ENCODE measurements at regions not wholly inside any gene's neighbourhood (a gene's known extent, or its start where the extent isn't known, plus 50 kb on each side); places are given as distances from the start of the nearest gene placed in this dataset.

DNA sequence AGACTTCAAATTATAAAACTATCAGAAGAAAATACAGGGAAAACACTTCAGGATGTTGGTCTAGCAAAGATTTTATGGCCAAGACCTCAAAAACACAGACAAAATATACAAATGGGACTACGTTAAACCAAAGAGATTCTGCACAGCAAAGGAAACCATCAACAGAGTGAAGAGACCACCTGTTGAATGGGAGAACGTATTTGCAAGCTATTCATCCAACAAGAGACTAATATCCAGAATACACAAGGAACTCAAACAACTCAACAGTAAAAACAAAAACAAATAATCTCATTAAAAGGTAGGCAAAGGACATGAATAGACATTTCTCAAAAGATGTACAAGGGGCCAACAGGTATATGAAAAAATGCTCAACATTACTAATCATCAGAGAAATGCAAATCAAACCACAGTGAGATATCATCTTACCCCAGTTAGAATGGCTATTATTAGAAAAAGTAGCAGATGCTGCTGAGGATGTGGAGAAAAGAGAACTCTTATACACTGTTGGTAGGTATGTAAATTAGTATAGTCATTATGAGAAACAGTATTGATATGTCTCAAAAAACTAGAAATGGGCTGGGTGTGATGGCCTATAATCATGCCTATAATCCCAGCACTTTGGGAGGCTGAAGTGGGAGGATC, 112.6 kb downstream of the LRIG2 start:
- H3K27ac Mint-ChIP-seq = no peak overlapping the region
- no peaks in the 10 kb centered on the region for H3K36me3 Mint-ChIP-seq (ENCODE audit: low read depth)
- H3K27me3 Mint-ChIP-seq = peaks cover 18% of the 10 kb centered on the region
- peak; percentile 59 for ATAC-seq (replicated peaks)
- H3K4me1 Mint-ChIP-seq = no peaks in the 10 kb centered on the region
- no peaks in the 10 kb centered on the region for H3K9me3 Mint-ChIP-seq
- H3K4me3 Mint-ChIP-seq = no peak overlapping the region

DNA sequence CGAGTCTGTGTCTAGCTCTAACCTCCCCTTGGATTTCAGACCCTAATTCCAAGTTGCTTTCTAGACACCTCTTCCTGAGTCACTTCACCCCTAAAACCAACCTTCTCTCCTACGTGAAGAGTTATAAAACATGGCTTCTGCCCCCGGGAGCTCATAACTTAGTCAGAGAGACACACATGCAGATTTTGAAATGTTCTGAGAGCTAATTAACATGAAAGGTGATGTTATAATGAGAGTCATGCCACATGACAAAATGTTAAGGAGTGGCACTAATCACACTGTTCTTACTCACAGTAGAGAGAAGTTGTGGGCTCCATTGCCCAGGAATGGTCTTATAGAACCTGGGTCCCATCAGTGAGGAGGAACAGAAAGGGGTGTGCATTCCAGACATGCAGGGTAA, 117.1 kb downstream of the LRIG2 start:
- Mint-ChIP-seq H3K9me3 (peaks cover 11% of the 10 kb centered on the region), H3K27ac (no peak overlapping the region), H3K4me3 (no peak overlapping the region), H3K4me1 (no peaks in the 10 kb centered on the region), H3K27me3 (peaks cover 21% of the 10 kb centered on the region), H3K36me3 (ENCODE audit: low read depth) (no peaks in the 10 kb centered on the region)
- no peak for ATAC-seq (replicated peaks)

DNA sequence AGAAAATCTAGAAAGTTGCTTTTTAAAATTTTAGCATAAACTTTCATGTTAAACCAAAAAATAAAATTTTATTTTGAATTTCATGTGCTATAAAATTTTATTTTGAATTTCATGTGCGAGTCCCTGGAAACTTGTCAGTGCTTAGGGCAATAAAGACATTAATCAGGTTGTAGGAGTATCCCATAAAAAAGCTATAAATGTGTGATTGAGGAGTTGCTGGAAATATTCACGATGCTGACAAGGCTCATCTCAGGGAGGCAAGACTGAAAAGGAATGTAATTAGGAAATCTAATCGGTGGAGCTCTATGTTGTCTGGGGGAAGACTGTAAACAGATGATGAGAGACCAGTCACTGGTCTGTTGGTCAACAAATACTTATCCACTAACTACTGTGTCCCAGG, 117.9 kb downstream of the LRIG2 start:
- Mint-ChIP-seq H3K27me3 (peaks cover 21% of the 10 kb centered on the region), H3K9me3 (peaks cover 11% of the 10 kb centered on the region), H3K36me3 (ENCODE audit: low read depth) (no peaks in the 10 kb centered on the region), H3K4me3 (no peak overlapping the region), H3K27ac (no peak overlapping the region), H3K4me1 (no peaks in the 10 kb centered on the region)
- no peak for ATAC-seq (replicated peaks)

DNA sequence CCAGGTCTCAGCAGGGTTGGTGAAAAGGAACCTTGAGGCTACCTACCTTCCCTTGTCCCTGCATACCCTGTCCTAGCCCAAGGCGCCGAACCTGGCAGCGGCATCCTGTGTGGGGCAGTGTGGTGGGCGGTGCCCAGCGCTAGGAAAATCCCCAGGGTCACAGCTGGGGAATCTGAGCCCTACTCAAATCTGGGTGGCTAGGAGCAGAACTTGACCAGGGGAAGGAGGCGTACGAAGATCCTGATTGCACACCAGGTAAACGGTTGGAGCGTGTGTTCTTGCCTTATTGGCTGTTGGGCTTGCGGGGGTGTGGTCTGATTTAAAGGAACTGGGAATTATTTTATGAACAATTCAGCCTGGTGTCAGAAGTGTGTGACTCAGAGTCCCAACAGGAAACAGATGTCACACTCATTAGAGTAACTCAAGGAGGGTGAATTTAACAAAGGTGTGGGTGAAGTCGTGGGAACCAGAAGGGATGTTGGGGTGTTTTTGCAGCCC, 118.6 kb downstream of the LRIG2 start:
- peak overlapping the region; percentile 26 for H3K27ac Mint-ChIP-seq
- H3K27me3 Mint-ChIP-seq = peaks cover 21% of the 10 kb centered on the region
- no peak for ATAC-seq (replicated peaks)
- H3K9me3 Mint-ChIP-seq = peaks cover 11% of the 10 kb centered on the region
- H3K4me1 Mint-ChIP-seq = no peaks in the 10 kb centered on the region
- no peaks in the 10 kb centered on the region for H3K36me3 Mint-ChIP-seq (ENCODE audit: low read depth)
- no peak overlapping the region for H3K4me3 Mint-ChIP-seq

GRCh38 chr1:113192242-113192641, 119.2 kb downstream of the LRIG2 start:
- no peaks in the 10 kb centered on the region for H3K36me3 Mint-ChIP-seq (ENCODE audit: low read depth)
- no peak for ATAC-seq (replicated peaks)
- H3K9me3 Mint-ChIP-seq = peaks cover 11% of the 10 kb centered on the region

GRCh38 chr1:113192980-113193379, 120.0 kb downstream of the LRIG2 start:
- H3K4me1 Mint-ChIP-seq = no peaks in the 10 kb centered on the region
- ATAC-seq (replicated peaks) = no peak
- H3K4me3 Mint-ChIP-seq = no peak overlapping the region
- peaks cover 11% of the 10 kb centered on the region for H3K9me3 Mint-ChIP-seq
- H3K36me3 Mint-ChIP-seq (ENCODE audit: low read depth) = no peaks in the 10 kb centered on the region
- H3K27ac Mint-ChIP-seq = no peak overlapping the region
- peaks cover 21% of the 10 kb centered on the region for H3K27me3 Mint-ChIP-seq

More at GRCh38 chr1:113192242-113192641, 119.2 kb downstream of the LRIG2 start:
- Mint-ChIP-seq H3K27me3 (peaks cover 21% of the 10 kb centered on the region), H3K27ac (no peak overlapping the region), H3K4me3 (no peak overlapping the region), H3K4me1 (no peaks in the 10 kb centered on the region)

DNA sequence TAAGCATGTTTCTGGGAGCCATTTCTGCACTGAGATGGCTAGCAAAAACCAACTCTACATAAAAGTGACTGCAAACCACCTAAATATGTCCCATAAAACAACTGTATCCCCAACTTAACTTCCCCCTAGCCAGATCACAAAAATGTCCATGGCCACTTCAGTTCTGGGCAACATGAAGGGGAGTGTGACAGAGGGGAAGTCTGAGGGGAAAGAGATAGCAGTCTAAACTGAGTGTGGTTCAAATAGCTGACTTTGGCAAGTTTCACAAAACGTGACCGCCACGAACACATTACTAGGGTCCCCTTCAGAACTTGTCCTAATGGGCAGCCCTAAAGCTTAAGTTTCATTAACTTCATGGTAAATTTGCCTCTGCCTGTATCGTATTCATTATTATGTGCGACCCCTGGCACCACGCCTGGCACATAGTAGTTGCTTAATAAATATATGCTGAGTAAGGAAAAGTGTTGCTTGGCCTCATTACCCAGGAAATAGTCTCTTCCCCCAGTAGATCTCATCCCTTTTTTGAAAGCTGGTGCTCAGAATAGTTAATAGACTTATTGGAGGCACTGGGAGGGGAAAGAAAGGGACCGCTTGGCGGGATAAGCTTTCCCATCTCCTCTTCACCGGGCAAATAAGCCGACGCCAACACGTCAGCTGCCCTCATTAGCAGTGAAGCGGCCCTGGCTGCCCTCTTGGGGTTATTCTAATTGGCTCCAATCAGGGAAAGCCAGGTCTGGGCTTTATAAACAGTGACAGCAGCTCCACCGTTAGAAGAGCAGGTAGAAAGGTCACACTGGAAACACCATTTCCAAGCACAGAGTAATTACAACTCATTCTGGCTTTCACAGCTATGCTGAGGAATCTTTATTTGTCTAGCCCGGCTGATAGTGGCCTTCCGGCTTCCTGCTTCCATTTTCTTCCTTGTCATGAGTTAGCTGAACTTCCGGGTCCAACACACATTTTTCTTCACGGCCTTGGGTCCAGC, 122.1 kb downstream of the LRIG2 start:
- H3K27ac Mint-ChIP-seq = no peak overlapping the region
- H3K4me1 Mint-ChIP-seq = no peaks in the 10 kb centered on the region
- ATAC-seq (replicated peaks) = no peak
- peaks cover 15% of the 10 kb centered on the region for H3K27me3 Mint-ChIP-seq
- H3K4me3 Mint-ChIP-seq = no peak overlapping the region
- peaks cover 11% of the 10 kb centered on the region for H3K9me3 Mint-ChIP-seq
- no peaks in the 10 kb centered on the region for H3K36me3 Mint-ChIP-seq (ENCODE audit: low read depth)

GRCh38 chr1:113197719-113198330, 124.8 kb downstream of the LRIG2 start:
- peaks cover 7% of the 10 kb centered on the region for H3K9me3 Mint-ChIP-seq
- peaks cover 3% of the 10 kb centered on the region for H3K27me3 Mint-ChIP-seq
- no peak overlapping the region for H3K4me3 Mint-ChIP-seq
- H3K27ac Mint-ChIP-seq = no peak overlapping the region
- no peak for ATAC-seq (replicated peaks)
- H3K4me1 Mint-ChIP-seq = no peaks in the 10 kb centered on the region
- no peaks in the 10 kb centered on the region for H3K36me3 Mint-ChIP-seq (ENCODE audit: low read depth)

DNA sequence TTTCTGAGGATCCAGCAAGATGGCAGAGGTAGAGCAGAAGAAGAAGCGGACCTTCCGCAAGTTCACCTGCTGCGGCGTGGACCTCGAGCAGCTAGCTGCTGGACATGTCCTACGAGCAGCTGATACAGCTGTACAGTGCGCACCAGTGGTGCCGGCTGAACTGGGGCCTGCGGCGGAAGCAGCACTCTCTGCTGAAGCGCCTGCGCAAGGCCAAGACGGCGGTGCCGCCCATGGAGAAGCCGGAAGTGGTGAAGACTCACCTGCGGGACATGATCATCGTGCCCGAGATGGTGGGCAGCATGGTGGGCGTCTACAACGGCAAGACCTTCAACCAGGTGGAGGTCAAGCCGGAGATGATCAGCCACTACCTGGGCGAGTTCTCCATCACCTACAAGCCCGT, 125.8 kb downstream of the LRIG2 start:
- H3K9me3 Mint-ChIP-seq = no peaks in the 10 kb centered on the region
- no peak overlapping the region for H3K27ac Mint-ChIP-seq
- H3K4me1 Mint-ChIP-seq = no peaks in the 10 kb centered on the region
- ATAC-seq (replicated peaks) = no peak
- no peaks in the 10 kb centered on the region for H3K27me3 Mint-ChIP-seq
- H3K36me3 Mint-ChIP-seq (ENCODE audit: low read depth) = no peaks in the 10 kb centered on the region
- H3K4me3 Mint-ChIP-seq = no peak overlapping the region

DNA sequence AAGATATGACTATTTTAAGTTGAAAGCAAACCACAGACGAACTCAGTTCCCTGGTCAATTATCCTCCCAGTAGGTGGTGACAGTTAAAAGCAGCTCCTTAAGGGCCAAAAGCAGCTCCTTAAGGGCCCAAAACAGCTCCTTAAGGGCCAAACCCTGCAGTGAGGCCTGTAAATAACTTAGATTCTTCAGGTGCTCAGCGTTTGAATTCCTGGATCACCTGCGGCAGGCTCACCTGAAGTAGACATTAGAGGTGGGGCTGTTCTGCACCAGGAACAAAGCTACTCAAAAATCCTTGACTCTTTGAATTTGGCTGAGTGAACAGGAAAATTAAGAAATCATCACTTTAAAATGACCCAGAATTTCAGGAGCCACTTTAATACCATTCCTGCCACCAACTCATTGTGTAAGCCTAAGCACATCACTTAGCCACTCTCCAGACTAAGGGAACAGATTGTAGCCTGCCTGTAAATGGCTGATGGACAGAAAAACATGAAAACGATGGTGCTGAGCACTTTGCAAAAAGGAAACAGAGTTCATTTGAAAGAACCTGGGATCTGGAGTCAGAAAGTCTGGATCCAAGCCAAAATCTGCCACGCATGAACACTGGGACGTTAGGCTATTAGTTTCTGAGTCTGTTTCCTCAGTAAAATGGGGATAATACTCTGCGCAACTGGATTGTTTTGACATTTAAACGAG, 126.9 kb downstream of the LRIG2 start:
- no peaks in the 10 kb centered on the region for H3K27me3 Mint-ChIP-seq
- H3K9me3 Mint-ChIP-seq = no peaks in the 10 kb centered on the region
- no peaks in the 10 kb centered on the region for H3K4me1 Mint-ChIP-seq
- ATAC-seq (replicated peaks) = no peak
- H3K27ac Mint-ChIP-seq = no peak overlapping the region
- no peak overlapping the region for H3K4me3 Mint-ChIP-seq
- no peaks in the 10 kb centered on the region for H3K36me3 Mint-ChIP-seq (ENCODE audit: low read depth)

DNA sequence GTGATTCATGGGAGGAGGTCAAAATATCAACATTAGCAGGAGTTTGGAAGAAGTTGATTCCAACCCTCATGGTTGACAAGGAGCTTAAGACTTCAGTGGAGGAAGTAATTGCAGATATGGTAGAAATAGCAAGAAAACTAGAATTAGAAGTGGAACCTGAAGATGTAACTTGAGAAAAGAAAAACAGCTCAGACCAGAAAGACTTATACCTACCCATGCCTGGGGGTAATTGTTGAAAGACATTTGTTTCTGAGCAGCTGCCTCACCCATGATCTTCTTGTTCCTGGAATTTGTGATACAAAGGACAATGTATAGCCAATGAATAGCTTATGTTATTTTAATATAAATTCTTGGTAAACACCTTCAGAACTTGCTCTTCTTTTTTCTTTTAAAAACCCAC, 128.6 kb downstream of the LRIG2 start:
- H3K27me3 Mint-ChIP-seq = peaks cover 2% of the 10 kb centered on the region
- H3K4me3 Mint-ChIP-seq = no peak overlapping the region
- H3K27ac Mint-ChIP-seq = no peak overlapping the region
- no peak for ATAC-seq (replicated peaks)
- no peaks in the 10 kb centered on the region for H3K4me1 Mint-ChIP-seq
- no peaks in the 10 kb centered on the region for H3K9me3 Mint-ChIP-seq
- no peaks in the 10 kb centered on the region for H3K36me3 Mint-ChIP-seq (ENCODE audit: low read depth)

- Mint-ChIP-seq H3K4me3 (no peak overlapping the region), H3K27me3 (peaks cover 24% of the 10 kb centered on the region), H3K36me3 (ENCODE audit: low read depth) (no peaks in the 10 kb centered on the region), H3K4me1 (no peaks in the 10 kb centered on the region), H3K27ac (no peak overlapping the region), H3K9me3 (no peaks in the 10 kb centered on the region)
- no peak for ATAC-seq (replicated peaks)
These were observed 133.2 kb downstream of the LRIG2 start for GRCh38 chr1:113205980-113206766.

DNA sequence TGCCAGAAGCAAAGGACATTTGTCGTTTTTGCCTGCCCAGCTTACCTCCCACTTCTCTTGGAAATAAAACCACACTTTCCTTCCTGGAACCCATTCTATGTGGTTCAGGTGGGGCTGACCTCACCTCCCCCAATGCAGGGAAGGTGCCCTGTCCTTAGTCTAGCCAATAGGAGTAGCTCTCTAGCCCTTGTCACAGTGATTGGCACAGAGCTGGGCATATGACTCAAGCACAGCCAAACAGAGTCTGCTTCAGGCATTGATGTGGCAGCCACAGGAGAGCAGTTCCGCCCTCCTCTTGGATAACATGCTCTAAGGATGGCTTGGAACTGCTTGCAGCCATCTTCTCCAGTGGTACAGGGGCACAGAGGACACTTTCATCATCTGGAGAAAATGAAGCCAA, 134.0 kb downstream of the LRIG2 start:
- Mint-ChIP-seq H3K4me1 (no peaks in the 10 kb centered on the region), H3K9me3 (no peaks in the 10 kb centered on the region), H3K27me3 (peaks cover 33% of the 10 kb centered on the region), H3K36me3 (ENCODE audit: low read depth) (no peaks in the 10 kb centered on the region), H3K4me3 (no peak overlapping the region), H3K27ac (no peak overlapping the region)
- no peak for ATAC-seq (replicated peaks)

Data from activated T-helper 17 cell treated with anti-CD3 and anti-CD28 coated beads, Interleukin-2, amount 50 U/mL, for 72 hours (primary cell).